Midbrain (tissue), 1 donor: ENCODE measurements at regions not wholly inside any gene's neighbourhood (a gene's known extent, or its start where the extent isn't known, plus 50 kb on each side); places are given as distances from the start of the nearest gene placed in this dataset.

Experiments used
- DNase-seq: peaks from one replicate; lab custom pipeline; 2025; lab: John Stamatoyannopoulos, UW

GRCh38 chr6:25038300-25038699 lies 102.5 kb upstream of the RIPOR2 start:
- no peak for DNase-seq

- DNase-seq, result no peak
Observed at GRCh38 chr6:25038999-25039398, 103.2 kb upstream of the RIPOR2 start.

GRCh38 chr6:25041485-25042035 lies 105.8 kb upstream of the RIPOR2 start:
- no peak for DNase-seq

GRCh38 chr6:25042036-25042521 lies 106.3 kb upstream of the RIPOR2 start:
- no peak for DNase-seq

- DNase-seq, result no peak
Observed at GRCh38 chr6:25042536-25042935, 106.8 kb upstream of the RIPOR2 start.

GRCh38 chr6:25042984-25043725 lies 107.4 kb upstream of the RIPOR2 start:
- DNase-seq, result no peak

GRCh38 chr6:25043892-25044291 lies 108.1 kb upstream of the RIPOR2 start:
- DNase-seq, result no peak

GRCh38 chr6:25046942-25047341 lies 111.2 kb upstream of the RIPOR2 start:
- no peak for DNase-seq

GRCh38 chr6:25050356-25050755 lies 114.6 kb upstream of the RIPOR2 start:
- no peak for DNase-seq

- DNase-seq, result no peak
Observed at GRCh38 chr6:25051083-25051482, 115.3 kb upstream of the RIPOR2 start.

GRCh38 chr6:25052181-25052580 lies 116.4 kb upstream of the RIPOR2 start:
- DNase-seq, result no peak

GRCh38 chr6:25053875-25054371 lies 118.2 kb upstream of the RIPOR2 start:
- DNase-seq, result no peak

- DNase-seq, result no peak
Observed at GRCh38 chr6:25054469-25054868, 118.7 kb upstream of the RIPOR2 start.

GRCh38 chr6:25056130-25056529 lies 120.4 kb upstream of the RIPOR2 start:
- DNase-seq, result no peak

- no peak for DNase-seq
Observed at GRCh38 chr6:25057111-25057905, 121.5 kb upstream of the RIPOR2 start.

GRCh38 chr6:25058441-25058840 lies 122.7 kb upstream of the RIPOR2 start:
- DNase-seq, result no peak

GRCh38 chr6:25058941-25059340 lies 123.2 kb upstream of the RIPOR2 start:
- DNase-seq, result no peak

GRCh38 chr6:25060522-25060921 lies 124.8 kb upstream of the RIPOR2 start:
- no peak for DNase-seq

GRCh38 chr6:25061289-25061936 lies 125.7 kb upstream of the RIPOR2 start:
- no peak for DNase-seq

- no peak for DNase-seq
Observed at GRCh38 chr6:25062070-25062811, 126.5 kb upstream of the RIPOR2 start.

- no peak for DNase-seq
Observed at GRCh38 chr6:25064006-25064405, 128.2 kb upstream of the RIPOR2 start.

GRCh38 chr6:25065666-25066065 lies 129.9 kb upstream of the RIPOR2 start:
- DNase-seq, result no peak
